ENCODE measurements at regions not wholly inside any gene's neighbourhood (a gene's known extent, or its start where the extent isn't known, plus 50 kb on each side); places are given as distances from the start of the nearest gene placed in this dataset.

DNA sequence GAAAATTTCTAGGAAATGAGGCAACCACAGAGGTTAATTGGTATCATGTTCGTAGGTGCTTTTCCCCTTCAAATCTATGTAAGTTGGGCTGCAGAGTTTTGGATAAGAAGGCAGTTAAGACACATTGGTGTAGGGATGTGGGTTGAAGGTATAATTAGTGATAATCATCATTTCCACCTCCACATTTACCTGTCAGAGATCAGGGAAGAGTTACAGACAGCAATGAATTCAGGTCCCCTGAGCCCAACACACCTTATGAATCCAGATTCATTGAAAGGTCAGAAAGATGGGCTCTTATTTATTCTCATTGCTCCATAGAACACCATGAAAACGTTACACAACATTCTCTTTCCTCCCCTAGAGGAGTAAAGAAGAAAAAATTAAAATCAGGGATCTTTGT, 308.7 kb downstream of the C11orf87 start:
- TF ChIP-seq, protein P1, sequence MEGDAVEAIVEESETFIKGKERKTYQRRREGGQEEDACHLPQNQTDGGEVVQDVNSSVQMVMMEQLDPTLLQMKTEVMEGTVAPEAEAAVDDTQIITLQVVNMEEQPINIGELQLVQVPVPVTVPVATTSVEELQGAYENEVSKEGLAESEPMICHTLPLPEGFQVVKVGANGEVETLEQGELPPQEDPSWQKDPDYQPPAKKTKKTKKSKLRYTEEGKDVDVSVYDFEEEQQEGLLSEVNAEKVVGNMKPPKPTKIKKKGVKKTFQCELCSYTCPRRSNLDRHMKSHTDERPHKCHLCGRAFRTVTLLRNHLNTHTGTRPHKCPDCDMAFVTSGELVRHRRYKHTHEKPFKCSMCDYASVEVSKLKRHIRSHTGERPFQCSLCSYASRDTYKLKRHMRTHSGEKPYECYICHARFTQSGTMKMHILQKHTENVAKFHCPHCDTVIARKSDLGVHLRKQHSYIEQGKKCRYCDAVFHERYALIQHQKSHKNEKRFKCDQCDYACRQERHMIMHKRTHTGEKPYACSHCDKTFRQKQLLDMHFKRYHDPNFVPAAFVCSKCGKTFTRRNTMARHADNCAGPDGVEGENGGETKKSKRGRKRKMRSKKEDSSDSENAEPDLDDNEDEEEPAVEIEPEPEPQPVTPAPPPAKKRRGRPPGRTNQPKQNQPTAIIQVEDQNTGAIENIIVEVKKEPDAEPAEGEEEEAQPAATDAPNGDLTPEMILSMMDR (conservative IDR thresholded peaks at IDR 0.05 in 1 of 2, IDR thresholded peaks at IDR 0.05 in 1 of 2; ENCODE audit: extremely low read depth in 1 of 2, insufficient read depth in 1 of 2, low read depth in 1 of 2, low read length in 2 of 2): no peak
- no peak for TF ChIP-seq EZH2 (IDR thresholded peaks at IDR 0.05; ENCODE audit: borderline replicate concordance, low read length)
